GM21526 (cell line): ENCODE measurements at regions not wholly inside any gene's neighbourhood (a gene's known extent, or its start where the extent isn't known, plus 50 kb on each side); places are given as distances from the start of the nearest gene placed in this dataset.
"Not testable (repeated sequence)": the region's sequence is repeated elsewhere in the genome, so short reads cannot be mapped to it uniquely, and the experiment has no call there.

Source experiments
- ATAC-seq: cut with Tn5 transposase; IDR thresholded peaks from one replicate; pipeline ENCODE4 v1.9.1; 2021; ENCODE audit warnings: moderate library complexity; ENCODE audit not compliant: unreplicated experiment, low FRiP score

DNA sequence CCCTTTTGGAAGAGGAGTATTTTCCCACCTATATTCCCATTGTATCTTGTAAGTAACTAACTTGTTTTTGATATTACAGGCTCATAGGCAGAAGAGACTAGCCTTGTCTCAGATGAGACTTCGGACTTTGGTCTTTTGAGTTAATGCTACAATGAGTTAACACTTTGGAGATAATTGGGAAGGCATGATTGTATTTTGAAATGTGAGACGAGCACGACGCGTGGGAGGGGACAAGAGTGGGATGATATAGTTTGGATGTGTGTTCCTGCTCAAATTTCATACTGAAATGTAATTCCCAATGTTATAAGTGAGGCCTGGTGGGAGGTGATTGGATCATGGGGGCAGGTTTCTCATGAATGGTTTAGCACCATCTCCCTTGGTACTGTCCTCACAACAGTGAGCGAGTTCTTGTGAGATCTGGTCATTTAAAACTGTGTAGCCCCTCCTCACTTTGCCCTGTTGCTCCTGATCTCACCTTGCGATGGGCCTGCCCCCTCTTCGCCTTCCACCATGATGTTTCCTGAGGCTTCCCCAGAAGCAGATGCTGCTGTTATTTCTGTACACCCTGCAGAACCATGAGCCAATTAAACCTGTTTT, 721.5 kb upstream of the CTNND2 start:
- ATAC-seq, result no peak

DNA sequence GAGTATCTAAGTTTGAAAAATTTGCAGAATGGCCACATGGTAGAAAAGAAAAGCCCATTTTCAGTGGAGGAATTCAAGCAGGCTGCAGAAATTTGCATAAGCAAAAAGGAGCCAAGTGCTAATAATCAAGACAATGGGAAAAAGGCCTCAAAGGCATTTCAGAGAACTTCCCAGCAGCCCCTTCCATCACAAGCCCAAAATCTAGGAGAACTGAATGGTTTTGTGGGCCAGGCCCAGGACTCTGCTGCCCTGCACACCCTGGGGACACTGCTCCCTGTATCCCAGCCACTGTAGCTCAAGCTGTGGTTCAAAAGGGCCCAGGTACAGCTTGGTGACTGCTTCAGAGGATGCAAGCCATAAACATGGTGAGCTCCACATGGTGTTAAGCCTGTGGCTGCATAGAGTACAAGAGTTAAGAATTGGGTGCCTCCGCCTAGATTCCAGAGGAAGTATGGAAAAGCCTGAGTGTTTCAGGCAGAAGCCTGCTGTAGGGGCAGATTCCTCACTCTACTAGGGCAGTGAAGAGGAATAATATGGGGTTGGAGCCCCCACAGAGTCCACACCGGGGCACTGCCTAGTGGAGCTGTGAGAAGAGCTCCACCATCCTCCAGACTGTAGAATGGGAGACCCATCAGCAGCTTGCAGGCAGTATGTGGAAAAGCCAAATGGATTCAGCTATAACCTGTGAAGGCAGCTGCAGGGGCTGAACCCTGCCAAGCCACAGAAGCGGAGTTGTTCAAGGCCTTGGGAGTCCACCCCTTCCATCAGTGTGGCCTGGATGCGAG, 720.7 kb upstream of the CTNND2 start:
- ATAC-seq, result no peak

DNA sequence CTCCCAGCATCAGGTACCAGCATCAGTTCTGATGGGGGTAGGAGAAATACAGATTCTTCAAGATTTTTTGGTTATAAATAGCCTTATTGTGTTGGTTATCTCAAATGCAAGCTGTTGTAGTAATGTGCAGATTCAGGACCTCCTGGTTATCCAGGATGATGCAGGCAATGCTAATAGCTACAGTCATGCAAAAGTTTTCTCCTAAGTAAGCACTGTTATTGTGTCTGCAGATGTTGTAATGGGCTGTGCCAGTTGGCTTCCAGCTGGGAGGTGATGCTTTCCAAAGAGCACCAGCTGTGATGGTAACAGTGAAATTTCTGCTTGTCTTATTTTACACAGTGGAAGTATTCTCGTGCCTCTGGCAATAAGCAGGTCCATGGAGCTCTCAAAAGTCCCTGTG, 719.2 kb upstream of the CTNND2 start:
- ATAC-seq, result no peak

DNA sequence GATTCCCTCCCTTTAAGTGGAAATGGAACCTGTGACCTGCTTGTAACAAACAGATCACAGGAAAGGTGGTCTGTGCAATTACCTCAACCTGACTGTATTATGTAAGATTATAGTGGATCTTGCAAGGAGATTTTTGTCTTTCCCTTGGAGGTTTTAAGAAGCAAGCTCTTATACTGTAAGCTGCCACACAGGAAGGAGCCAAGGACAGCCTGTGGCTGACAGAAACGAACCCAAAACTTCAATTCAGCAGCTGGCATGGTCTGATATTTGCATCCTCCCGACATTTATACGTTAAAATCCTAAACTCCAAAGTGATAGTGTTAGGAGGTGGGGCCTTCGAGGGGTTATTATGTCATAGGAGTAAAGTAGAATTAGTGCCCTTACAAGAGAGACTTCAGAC, 711.8 kb upstream of the CTNND2 start:
- ATAC-seq, result no peak

DNA sequence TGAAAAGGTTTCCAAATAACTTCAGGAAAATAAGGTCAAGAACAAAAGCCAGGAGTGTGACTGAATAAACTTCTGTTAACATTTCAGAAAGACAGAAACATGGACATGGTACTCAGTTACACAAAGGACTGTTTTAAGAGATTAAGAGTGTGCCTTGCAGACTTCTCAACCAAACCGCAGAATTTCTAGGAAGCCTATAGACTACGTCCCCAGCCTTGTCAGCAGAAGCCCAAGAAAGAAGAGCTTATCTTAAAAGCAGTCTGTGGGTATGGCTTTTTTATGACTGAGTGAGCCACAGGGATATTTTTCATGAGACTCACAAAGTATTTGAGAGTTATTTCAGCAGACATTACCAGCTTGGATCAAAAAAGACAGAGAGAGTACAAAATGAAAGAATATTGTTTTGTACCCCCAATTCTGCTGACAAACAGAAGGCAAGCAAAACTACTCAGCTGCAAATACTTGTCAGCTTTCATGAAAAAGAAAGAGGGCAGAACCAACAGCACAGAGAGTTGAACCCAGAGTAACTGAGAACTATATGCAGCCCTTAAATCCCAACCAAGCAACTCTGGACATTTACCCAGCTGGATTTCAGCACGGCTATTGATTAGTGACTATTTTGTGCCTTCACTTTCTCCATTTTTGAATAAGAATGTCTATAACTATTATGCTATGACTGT, 711.0 kb upstream of the CTNND2 start:
- ATAC-seq, result no peak

DNA sequence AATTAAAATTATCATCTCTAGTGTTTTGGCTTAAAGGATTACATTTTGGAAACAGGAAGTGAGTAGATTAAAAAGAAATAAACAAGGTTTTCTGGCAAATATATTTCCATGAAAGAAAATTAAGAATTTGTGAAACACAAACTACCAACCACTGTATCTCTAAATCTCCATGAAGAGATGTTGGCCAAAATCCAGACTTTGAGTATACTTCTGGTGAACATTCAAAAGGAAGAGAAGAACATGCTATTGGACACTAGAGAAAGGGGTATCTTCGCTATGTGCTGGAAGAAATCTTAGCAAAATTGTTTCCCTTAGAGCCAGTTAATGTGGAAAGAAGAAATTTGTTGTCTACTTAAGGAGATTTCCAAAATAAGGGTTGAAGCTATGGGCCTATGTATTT, 710.4 kb upstream of the CTNND2 start:
- no peak for ATAC-seq

DNA sequence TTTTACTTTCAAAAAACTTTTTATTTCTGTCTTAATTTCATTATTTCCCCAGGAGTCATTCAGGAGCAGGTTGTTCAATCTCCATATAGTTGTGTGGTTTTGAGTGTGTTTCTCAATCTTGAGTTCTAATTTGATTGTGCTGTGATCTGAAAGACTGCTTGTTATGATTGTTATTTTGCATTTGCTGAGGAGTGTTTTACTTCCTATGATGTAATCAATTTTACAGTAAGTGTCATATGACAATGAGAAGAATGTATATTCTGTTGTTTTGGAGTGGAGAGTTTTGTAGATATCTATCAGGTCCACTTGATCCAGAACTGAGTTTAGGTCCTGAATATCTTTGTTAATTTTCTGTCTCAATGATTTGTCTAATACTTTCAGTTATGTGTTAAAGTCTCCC, 706.9 kb upstream of the CTNND2 start:
- no peak for ATAC-seq

DNA sequence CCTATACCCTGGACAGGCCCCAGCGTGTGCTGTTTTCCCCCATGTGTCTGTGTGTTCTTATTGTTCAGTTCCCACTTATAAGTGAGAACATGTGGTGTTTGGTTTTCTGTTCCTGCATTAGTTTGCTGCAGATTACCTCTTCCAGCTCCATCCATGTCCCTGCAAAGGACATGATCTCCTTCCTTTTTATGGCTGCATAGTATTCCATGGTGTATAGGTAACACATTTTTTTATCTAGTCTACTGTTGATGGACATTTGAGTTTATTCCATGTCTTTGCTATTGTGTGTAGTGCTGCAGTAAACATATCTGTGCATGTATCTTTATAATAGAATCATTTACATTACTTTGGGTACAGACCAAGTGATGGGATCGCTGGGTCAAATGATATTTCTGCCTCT, 703.6 kb upstream of the CTNND2 start:
- not testable (repeated sequence) for ATAC-seq

DNA sequence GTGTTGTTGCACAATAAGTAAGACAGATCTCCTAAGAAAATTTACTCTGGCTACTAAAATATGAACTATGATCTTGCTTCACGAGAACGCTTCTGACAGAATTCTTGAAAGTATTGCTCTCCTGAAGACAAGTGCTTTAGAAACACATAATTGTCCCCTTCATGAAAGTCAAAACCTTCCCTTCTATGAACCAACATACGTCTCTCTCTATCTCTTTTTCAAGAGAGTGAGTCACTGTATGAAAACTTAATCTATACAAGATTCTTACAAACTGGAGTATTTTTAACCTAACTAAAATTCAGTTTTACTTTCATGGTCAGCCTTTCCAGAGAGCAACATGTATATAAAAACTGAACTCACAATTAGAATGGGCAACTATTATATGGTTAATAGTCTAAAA, 688.0 kb upstream of the CTNND2 start:
- ATAC-seq, result no peak

DNA sequence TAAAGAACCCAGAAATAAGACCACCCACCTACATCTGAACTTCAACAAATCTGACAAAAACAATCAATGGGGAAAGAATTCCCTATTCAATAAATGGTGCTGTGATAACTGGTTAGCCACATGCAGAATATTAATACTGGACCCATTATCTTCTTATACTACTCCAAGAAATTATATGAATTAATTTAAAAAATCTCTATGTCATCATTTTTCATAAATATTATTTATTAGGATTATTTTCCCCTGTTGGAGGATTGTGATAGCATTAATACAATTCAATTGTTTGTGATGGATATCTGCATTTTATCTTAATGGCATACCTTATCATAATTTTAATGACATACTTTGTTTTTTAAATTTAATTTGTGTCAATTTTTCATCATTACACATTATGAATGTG, 682.2 kb upstream of the CTNND2 start:
- ATAC-seq, result no peak

DNA sequence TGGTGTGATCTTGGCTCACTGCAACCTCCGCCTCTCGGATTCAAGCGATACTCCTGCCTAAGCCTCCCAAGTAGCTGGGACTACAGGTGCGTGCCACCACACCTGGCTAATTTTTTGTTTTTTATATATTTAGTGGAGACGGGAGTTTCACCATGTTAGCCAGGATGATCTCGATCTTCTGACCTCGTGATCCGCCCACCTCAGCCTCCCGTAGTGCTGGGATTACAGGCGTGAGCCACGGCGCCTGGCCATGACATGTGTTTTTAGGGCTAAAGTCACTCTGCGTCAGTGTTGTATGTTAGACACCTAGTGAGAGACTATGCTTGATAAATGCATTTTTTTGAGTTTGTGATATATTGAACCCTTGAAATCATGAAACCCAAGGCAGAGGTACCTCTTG, 674.6 kb upstream of the CTNND2 start:
- not testable (repeated sequence) for ATAC-seq

DNA sequence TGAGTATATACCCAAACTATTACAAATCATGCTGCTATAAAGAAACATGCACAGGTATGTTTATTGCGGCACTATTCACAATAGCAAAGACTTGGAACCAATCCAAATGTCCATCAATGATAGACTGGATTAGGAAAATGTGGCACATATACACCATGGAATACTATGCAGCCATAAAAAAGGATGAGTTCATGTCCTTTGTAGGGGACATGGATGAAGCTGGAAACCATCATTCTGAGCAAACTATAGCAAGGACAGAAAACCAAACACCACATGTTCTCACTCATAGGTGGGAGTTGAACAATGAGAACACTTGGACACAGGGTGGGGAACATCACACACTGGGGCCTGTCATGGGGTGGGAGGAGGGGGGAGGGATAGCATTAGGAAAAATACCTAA, 672.7 kb upstream of the CTNND2 start:
- ATAC-seq, result not testable (repeated sequence)

DNA sequence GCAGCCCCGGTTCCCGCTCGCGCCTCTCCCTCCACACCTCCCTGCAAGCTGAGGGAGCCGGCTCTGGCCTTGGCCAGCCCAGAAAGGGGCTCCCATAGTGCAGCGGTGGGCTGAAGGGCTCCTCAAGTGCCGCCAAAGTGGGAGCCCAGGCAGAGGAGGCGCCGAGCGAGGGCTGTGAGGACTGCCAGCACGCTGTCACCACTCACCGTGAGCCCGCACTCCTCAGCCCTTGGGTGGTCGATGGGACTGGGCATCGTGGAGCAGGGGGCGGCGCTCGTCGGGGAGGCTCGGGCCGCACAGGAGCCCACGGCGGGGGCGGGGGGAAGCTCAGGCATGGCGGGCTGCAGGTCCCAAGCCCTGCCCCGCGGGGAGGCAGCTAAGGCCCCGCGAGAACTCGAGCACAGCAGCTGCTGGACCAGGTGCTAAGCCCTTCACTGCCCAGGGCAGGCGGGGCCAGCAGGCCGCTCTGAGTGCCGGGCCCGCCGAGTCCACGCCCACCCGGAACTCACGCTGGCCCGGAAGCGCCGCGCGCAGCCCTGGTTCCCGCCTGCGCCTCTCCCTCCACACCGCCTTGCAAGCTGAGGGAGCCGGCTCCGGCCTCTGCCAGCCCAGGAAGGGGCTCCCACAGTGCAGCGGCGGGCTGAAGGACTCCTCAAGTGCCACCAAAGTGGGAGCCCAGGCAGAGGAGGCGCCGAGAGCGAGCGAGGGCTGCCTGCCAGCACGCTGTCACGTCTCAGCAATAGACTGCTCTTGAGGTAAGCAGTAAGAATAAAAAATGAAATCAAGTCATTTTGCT, 670.2 kb upstream of the CTNND2 start:
- not testable (repeated sequence) for ATAC-seq

DNA sequence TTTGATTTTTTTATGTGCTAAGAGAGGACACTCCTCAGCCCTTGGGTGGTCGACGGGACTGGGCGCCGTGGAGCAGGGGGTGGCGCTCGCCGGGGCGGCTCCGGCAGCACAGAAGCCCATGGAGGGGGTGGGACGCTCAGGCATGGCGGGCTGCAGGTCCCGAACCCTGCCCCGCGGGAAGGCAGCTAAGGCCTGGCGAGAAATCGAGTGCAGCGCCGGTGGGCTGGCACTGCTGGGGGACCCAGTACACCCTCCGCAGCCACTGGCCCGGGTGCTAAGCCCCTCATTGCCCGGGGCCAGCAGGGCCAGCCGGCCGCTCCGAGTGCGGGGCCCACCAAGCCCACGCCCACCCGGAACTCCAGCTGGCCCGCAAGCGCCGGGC, 669.7 kb upstream of the CTNND2 start:
- not testable (repeated sequence) for ATAC-seq

DNA sequence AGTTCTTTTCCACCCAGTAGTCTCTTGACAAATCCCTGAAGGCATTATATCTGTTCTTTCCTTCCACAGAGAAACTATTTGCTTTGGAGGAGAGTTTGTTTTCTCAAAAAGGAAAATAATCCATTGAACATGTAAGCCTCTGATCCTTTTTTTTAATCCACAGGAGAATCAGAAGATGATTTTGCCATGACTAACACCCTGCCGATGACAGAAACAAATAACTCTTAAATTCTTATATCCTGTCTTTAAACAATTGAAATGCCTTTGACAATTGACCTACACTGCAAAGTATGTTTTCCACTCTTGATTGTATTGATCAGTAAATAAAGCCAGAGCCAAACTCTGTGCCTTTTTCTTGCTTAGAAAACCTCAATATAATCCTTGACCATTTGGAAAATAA, 666.4 kb upstream of the CTNND2 start:
- ATAC-seq, result no peak

DNA sequence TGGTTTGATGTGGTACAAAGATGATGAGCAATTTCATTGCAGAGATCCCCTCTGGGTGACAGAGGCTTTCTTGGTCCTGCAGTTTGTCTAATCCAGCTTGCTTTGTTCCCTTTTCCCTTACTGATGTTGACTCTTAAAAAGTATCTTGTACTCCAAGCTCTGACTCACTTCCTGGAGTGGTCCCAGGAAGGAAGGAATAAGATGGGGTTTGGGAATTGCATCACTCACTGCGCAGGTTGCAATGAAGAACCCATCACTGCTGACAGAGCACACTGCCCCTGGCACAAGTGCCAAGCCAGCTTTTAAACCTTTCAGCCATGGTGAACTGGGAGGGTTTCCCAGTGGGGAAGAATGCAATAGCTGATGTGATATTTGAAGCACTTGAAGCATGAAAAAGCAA, 662.2 kb upstream of the CTNND2 start:
- no peak for ATAC-seq

DNA sequence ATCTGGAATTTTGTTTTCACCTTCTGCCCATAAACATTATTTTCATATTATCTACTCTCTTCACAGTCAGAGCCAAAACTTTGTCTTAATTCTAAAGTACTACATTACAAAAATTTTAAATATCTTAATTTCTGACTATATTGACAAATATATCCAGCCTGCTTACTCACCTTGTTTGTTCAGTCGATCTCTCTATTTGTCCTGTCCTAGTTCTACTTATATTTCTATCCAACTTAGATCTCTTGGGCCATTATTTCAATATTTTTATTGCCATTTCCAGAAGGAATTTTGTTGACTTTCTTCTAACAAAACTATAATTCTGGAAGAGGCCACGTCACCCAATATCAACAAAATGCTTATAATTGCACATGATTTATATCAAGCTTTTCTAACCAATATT, 652.8 kb upstream of the CTNND2 start:
- no peak for ATAC-seq

DNA sequence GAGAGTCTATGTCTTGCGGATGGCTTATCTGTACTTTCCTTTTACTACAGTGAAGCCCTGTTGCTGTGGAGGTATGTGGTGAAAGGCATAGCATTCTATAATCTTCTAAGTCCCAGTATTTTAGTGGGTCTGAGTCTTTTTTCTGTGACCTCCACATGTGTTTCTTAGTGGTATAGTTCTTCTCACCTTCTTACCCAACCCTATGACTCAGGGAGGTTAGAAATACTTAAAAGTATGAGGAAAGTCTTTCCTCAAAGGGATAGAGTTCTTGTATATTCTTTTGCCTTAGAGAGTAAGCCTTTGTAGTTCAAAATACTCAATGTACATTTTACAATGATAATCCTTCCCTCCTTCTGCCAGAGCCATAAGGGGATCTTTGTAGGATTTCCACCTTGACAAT, 621.9 kb upstream of the CTNND2 start:
- ATAC-seq, result no peak

DNA sequence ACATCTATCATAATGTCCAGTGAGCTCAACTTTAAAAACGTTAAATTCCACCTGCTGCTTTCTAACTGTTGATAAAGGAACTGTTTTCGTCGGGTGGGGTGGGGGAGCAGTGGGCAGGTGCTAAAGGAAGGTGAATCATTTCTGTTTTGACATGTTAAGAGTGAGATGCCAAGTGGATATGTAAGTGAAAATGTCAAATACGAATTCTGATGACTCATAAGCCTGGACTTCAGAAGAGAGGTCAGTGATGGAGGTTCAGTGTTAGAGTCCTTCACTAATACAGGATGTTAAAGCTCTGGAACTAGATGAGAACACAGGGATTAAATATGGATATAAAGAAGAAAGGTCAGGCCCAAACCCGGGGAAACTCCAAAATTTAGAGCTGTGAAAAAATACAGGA, 617.9 kb upstream of the CTNND2 start:
- no peak for ATAC-seq

DNA sequence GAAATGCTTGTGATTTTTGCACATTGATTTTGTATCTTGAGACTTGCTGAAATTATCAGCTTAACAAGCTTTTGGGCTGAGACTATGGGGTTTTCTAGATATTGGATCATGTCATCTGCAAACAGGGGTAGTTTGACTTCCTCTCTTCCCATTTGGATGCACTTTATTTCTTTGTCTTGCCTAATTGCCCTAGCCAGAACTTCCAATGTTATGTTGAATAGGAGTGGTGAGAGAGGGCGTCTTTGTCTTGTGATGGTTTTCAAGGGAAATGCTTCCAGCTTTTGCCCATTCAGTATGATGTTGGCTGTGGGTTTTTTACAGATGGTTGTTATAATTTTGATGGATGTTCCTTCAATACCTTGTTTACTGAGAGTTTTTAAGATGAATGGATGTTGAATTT, 600.7 kb upstream of the CTNND2 start:
- ATAC-seq, result not testable (repeated sequence)

DNA sequence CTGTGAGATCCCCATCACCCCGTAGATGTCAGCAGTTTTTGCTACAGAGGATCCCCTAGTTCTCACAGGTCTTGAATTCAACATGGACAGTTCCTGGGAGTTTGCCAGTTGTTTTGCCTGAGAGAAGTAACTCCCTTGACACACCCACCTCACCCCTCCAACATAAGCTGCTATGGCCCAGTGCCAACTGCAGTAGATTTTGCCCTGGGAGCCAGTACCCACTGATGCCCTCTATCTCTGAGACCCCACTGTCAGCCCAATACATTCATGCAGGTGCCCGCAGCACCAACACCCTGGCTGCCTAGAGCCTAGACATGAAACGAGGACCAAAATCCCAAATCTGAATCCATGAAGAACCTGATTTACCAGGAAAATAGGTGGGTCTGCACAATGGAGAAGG, 583.9 kb upstream of the CTNND2 start:
- no peak for ATAC-seq
